ENCODE measurements at regions not wholly inside any gene's neighbourhood (a gene's known extent, or its start where the extent isn't known, plus 50 kb on each side); places are given as distances from the start of the nearest gene placed in this dataset.

DNA sequence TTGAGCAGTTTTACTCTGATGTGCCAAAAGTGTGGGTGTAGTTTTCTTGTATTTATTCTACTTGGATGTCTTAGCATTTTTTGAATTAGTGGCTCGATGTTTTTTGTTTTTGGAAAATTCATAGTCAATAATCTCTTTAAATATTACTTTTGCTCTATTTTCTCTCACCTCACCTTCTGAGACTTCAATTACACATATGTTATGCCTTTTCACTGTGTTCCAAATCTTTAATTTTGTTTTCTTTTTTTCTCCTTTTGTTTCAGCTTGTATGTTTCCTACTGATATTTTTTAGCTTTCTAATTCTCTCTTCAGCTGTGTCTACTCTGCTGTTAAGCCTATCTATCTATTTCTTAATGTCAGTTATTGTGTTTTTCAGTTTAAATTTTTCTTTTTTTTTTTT is 69.5 kb downstream of the ZNF503 start:
- TF ChIP-seq, protein P1, sequence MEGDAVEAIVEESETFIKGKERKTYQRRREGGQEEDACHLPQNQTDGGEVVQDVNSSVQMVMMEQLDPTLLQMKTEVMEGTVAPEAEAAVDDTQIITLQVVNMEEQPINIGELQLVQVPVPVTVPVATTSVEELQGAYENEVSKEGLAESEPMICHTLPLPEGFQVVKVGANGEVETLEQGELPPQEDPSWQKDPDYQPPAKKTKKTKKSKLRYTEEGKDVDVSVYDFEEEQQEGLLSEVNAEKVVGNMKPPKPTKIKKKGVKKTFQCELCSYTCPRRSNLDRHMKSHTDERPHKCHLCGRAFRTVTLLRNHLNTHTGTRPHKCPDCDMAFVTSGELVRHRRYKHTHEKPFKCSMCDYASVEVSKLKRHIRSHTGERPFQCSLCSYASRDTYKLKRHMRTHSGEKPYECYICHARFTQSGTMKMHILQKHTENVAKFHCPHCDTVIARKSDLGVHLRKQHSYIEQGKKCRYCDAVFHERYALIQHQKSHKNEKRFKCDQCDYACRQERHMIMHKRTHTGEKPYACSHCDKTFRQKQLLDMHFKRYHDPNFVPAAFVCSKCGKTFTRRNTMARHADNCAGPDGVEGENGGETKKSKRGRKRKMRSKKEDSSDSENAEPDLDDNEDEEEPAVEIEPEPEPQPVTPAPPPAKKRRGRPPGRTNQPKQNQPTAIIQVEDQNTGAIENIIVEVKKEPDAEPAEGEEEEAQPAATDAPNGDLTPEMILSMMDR (conservative IDR thresholded peaks at IDR 0.05; ENCODE audit: low read length), result no peak
- no peak overlapping the region for H3K4me3 ChIP-seq (ENCODE audit: low read length)
- DNase-seq (ENCODE audit: low read depth), result no peak

DNA sequence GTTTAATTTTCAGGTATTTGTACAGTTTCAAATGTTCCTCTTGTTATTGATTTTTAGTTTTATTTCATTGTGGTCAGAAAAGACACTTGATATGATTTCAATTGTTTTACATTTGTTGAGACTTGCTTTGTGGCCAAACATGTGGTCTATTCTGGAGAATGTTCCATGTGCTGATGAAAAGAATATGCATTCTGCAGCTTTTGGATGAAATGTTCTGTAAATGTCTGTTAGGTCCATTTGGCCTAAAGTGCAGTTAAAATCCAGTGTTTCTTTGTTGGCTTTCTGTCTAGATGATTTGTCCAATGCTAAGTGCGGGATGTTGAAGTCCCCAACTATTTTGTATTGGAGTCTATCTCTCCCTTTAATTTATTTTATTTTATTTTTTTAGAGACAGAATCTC is 70.5 kb downstream of the ZNF503 start:
- DNase-seq (ENCODE audit: low read depth), result no peak
- no peak overlapping the region for H3K4me3 ChIP-seq (ENCODE audit: low read length)
- TF ChIP-seq, protein P1 (conservative IDR thresholded peaks at IDR 0.05; ENCODE audit: low read length), result no peak

DNA sequence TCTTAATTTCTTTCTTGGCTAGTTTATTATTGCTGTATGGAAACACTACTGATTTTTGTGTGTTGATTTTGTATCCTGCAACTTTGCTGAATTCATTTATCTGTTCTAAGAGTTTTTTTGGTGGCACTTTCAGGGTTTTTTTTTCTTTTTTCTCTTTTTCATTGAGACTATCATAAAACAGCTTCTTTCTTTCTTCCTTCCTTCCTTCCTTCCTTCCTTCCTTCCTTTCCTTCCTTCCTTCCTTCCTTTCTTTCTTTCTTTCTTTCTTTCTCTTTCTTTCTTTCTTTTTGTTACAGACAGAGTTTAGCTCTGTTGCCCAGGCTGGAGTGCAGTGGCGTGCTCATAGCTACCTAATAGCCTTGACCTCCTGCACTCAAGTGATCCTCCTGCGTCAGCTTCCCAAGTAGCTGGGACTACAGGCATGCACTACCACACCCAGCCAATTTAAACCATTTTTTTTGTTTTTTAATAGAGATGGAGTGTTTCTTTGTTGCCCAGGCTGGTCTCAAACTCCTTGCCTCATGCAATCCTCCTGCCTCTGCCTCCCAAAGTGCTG is 72.3 kb downstream of the ZNF503 start:
- no peak for DNase-seq (ENCODE audit: low read depth)
- TF ChIP-seq, protein P1 (conservative IDR thresholded peaks at IDR 0.05; ENCODE audit: low read length), result no peak

DNA sequence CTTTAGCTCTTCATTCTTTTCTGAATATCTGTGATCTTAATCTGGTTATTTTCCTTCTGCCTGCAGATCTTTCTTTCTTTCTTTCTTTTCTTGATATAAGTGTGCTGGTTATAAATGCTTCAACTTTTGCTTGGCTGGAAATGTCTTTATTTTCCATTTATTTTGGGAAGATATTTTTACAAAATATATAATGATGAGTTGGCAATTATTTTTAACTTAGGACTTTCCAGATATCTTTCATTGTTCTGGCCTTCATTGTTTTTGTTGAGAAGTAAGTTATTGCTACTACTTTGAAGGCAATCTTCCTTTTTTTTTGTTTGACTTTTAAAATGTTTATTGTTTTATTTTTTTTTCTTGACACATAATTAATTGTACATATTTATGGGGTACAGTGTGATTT is 75.3 kb downstream of the ZNF503 start:
- TF ChIP-seq, protein P1 (conservative IDR thresholded peaks at IDR 0.05; ENCODE audit: low read length), result no peak
- H3K4me3 ChIP-seq (ENCODE audit: low read length), result no peak overlapping the region
- DNase-seq (ENCODE audit: low read depth), result no peak

More for the DNA sequence above, 72.3 kb downstream of the ZNF503 start:
- H3K4me3 ChIP-seq (ENCODE audit: low read length), result no peak overlapping the region

DNA sequence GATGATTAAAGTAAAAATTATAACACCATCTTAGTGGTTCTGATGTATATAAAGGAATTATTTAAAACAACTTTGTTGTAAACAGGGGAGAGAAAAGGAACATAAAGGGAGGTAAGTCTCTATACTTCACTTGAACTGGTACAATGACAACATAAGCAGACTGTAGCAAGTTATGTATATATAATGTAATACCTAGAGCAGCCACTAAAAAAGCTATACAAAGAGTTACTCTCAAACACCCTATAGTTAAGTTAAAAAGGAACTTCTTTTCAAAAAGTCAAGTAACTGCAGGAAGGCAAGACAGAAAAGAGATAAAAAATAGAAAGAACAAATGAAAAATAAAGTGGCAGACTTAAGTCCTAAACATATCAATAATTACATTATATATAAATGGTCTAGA is 82.3 kb downstream of the ZNF503 start:
- TF ChIP-seq, protein P1 (conservative IDR thresholded peaks at IDR 0.05; ENCODE audit: low read length), result no peak
- no peak for DNase-seq (ENCODE audit: low read depth)
- H3K4me3 ChIP-seq (ENCODE audit: low read length), result no peak overlapping the region

DNA sequence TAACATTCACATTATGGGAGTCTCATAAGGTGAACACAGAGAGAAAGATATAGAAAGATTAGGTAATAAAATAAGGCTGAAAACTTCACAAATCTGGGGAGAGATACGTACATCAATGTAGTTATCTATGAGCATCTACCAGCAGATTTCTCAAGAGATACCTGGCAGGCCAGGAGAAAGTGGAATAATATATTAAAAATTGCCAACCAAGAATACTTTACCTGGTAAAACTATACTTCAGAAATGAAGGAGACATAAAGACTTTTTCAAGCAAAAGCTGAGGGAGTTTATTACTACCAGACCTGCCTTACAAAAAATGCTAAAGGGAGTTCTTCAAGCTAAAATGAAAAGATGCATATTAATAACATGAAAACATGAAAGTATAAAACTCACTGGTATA is 78.8 kb upstream of the COMTD1 start:
- TF ChIP-seq, protein P1 (conservative IDR thresholded peaks at IDR 0.05; ENCODE audit: low read length), result no peak
- no peak overlapping the region for H3K4me3 ChIP-seq (ENCODE audit: low read length)
- DNase-seq (ENCODE audit: low read depth), result no peak

DNA sequence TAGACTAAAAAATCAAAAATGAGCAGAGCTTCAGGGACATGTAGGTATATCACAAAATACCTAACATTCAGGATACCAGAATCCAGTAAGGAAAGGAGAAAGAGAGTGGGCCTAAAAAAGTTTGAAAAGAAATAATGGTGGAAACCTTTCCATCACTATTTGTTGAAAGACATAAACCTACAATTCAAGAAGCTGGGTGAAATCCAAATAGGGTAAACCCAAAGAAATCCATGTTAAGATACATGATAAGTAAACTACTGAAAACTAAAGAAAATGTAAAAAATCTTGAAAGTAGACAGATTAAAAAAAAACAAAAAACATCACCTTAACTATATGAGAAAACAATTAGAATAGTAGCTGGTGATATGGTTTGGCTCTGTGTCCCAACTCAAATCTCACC is 76.7 kb upstream of the COMTD1 start:
- TF ChIP-seq, protein P1 (conservative IDR thresholded peaks at IDR 0.05; ENCODE audit: low read length), result no peak
- no peak for DNase-seq (ENCODE audit: low read depth)
- no peak overlapping the region for H3K4me3 ChIP-seq (ENCODE audit: low read length)
